ENCODE measurements at regions not wholly inside any gene's neighbourhood (a gene's known extent, or its start where the extent isn't known, plus 50 kb on each side); places are given as distances from the start of the nearest gene placed in this dataset.

DNA sequence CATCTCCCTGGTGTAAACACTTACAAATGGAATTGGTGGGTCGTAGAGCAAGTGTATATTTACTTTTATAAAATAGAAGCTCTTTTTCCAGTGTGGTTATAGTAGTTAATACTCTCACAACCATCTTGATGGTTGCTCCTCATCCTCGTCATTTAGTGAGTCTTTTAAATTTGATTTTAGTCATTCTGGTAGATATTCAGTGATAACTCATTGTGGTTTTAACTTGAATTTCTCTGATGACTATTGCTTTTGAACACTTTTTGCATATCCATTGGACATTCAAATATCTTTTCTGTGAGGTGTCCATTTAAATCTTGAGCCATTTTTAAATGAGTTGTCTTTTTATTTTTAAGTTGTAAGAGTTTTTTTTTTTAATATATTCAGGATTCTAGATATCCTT is 189.2 kb upstream of the PHACTR1 start:
- no peak for TF ChIP-seq EZH2phosphoT487 (IDR thresholded peaks at IDR 0.05; ENCODE audit: low read depth)
- TF ChIP-seq, protein P1, sequence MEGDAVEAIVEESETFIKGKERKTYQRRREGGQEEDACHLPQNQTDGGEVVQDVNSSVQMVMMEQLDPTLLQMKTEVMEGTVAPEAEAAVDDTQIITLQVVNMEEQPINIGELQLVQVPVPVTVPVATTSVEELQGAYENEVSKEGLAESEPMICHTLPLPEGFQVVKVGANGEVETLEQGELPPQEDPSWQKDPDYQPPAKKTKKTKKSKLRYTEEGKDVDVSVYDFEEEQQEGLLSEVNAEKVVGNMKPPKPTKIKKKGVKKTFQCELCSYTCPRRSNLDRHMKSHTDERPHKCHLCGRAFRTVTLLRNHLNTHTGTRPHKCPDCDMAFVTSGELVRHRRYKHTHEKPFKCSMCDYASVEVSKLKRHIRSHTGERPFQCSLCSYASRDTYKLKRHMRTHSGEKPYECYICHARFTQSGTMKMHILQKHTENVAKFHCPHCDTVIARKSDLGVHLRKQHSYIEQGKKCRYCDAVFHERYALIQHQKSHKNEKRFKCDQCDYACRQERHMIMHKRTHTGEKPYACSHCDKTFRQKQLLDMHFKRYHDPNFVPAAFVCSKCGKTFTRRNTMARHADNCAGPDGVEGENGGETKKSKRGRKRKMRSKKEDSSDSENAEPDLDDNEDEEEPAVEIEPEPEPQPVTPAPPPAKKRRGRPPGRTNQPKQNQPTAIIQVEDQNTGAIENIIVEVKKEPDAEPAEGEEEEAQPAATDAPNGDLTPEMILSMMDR (IDR thresholded peaks at IDR 0.05; ENCODE audit: low read depth, low read length): no peak
